Chondrocyte (in vitro differentiated cells): ENCODE measurements at regions not wholly inside any gene's neighbourhood (a gene's known extent, or its start where the extent isn't known, plus 50 kb on each side); places are given as distances from the start of the nearest gene placed in this dataset.

Experiments
- DNase-seq: peaks from one replicate; pipeline ENCODE4 v3.0.0; 2021; ENCODE audit warnings: mixed read lengths, low spot score
- H3K27ac Mint-ChIP-seq: one replicate; pipeline ENCODE4 v1.8.0; 2021; ENCODE audit warnings: mild to moderate bottlenecking, moderate library complexity, mixed read lengths; ENCODE audit not compliant: unreplicated experiment
- H3K27me3 Mint-ChIP-seq: 2 replicates; pipeline ENCODE4 v1.8.0; 2021; ENCODE audit warnings: low read depth, mixed read lengths
- H3K36me3 Mint-ChIP-seq: 2 replicates; pipeline ENCODE4 v1.8.0; 2021; ENCODE audit warnings: low read depth, mixed read lengths
- H3K4me1 Mint-ChIP-seq: 2 replicates; pipeline ENCODE4 v1.8.0; 2021; ENCODE audit warnings: low read depth, mild to moderate bottlenecking, mixed read lengths
- H3K4me3 Mint-ChIP-seq: one replicate; pipeline ENCODE4 v1.8.0; 2021; ENCODE audit warnings: mild to moderate bottlenecking, moderate library complexity, mixed read lengths; ENCODE audit not compliant: unreplicated experiment
- H3K9me3 Mint-ChIP-seq: 2 replicates; pipeline ENCODE4 v1.8.0; 2021; ENCODE audit warnings: low read depth, mixed read lengths
- TF ChIP-seq, protein P1 (sequence below): fragments of 200-600 bp; sonication (generic); IDR thresholded peaks from 2 replicates; pipeline ENCODE4 v1.5.0; 2021; ENCODE audit warnings: antibody characterized with exemption, mild to moderate bottlenecking, moderate library complexity

DNA sequence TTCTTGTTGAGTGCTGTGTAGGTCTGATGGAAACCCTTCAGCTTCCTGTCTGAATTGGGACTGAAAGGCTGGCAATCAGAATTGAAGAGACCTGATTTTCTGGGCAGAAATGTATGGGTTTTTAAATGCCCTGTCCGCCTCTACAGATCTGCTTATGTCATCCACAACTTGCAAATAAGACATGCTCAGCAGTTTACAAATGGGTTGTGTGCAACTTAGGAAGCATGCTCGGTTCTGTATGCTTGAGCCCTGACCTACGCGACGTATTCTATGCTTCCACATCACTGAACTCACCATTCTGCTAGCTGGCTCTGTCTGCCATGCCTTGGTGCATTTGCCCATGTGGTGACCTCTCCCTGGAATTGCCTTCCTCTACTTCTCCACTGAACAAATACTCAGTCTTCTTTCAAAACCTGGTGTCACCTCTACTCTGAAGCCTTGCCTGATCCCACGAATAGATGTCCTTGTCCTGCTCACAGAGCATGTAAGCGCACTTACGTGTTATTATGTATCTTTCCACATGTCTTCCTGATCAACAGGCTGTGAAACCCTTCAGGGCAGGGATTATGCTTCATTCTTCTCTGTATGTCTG lies 194.2 kb downstream of the ERCC6L2 start:
- H3K9me3 Mint-ChIP-seq = no peaks in the 10 kb centered on the region
- H3K36me3 Mint-ChIP-seq = no peaks in the 10 kb centered on the region
- peaks cover 18% of the 10 kb centered on the region for H3K27me3 Mint-ChIP-seq
- peaks cover 15% of the 10 kb centered on the region for H3K4me1 Mint-ChIP-seq
- TF ChIP-seq, protein P1, sequence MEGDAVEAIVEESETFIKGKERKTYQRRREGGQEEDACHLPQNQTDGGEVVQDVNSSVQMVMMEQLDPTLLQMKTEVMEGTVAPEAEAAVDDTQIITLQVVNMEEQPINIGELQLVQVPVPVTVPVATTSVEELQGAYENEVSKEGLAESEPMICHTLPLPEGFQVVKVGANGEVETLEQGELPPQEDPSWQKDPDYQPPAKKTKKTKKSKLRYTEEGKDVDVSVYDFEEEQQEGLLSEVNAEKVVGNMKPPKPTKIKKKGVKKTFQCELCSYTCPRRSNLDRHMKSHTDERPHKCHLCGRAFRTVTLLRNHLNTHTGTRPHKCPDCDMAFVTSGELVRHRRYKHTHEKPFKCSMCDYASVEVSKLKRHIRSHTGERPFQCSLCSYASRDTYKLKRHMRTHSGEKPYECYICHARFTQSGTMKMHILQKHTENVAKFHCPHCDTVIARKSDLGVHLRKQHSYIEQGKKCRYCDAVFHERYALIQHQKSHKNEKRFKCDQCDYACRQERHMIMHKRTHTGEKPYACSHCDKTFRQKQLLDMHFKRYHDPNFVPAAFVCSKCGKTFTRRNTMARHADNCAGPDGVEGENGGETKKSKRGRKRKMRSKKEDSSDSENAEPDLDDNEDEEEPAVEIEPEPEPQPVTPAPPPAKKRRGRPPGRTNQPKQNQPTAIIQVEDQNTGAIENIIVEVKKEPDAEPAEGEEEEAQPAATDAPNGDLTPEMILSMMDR = no peak
- H3K27ac Mint-ChIP-seq = no peak overlapping the region
- DNase-seq = no peak
- no peak overlapping the region for H3K4me3 Mint-ChIP-seq

DNA sequence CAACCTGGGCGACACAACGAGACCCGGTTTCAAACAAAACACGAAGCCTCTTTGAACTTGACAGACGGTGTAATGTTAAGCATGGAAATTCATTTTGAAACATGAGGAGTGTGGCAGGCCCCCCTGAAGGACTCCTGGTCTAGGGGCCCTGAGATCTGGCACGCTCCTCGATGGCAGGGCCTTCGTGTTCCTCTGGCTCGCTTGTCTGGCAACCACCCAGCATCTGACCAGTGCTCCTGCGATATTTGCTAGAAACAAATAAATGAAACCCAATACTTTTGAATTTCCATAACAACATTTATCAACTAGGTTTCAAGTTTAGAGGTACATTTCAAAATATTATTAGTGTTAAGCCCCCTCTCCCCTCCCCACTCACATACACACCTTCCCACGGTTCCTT lies 193.0 kb downstream of the ERCC6L2 start:
- TF ChIP-seq, protein P1 = no peak
- DNase-seq = no peak
- Mint-ChIP-seq H3K4me1 (peaks cover 17% of the 10 kb centered on the region), H3K36me3 (no peaks in the 10 kb centered on the region), H3K27ac (no peak overlapping the region), H3K4me3 (no peak overlapping the region), H3K27me3 (peaks cover 11% of the 10 kb centered on the region), H3K9me3 (no peaks in the 10 kb centered on the region)

DNA sequence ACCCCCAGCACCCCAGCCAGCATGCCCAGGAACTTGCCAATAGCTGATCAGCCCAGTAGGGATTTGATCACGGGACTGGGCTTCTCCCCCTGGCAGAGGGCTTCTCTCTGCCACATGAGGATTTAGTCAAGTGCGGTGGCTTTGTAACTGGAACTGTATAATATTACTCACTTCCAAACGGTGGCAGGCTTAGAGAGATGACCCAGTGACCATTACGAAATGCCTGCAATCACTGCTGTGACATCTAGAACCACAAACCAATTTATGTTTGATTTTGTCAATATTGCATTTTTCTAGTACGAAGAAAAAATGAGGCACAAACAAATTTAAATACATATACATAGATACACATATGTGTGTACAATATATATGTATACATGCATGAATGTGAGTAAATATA lies 192.1 kb downstream of the ERCC6L2 start:
- Mint-ChIP-seq H3K27me3 (peaks cover 9% of the 10 kb centered on the region), H3K27ac (no peak overlapping the region), H3K36me3 (no peaks in the 10 kb centered on the region), H3K9me3 (no peaks in the 10 kb centered on the region), H3K4me1 (peaks cover 17% of the 10 kb centered on the region), H3K4me3 (no peak overlapping the region)
- DNase-seq = no peak
- TF ChIP-seq, protein P1 = no peak

DNA sequence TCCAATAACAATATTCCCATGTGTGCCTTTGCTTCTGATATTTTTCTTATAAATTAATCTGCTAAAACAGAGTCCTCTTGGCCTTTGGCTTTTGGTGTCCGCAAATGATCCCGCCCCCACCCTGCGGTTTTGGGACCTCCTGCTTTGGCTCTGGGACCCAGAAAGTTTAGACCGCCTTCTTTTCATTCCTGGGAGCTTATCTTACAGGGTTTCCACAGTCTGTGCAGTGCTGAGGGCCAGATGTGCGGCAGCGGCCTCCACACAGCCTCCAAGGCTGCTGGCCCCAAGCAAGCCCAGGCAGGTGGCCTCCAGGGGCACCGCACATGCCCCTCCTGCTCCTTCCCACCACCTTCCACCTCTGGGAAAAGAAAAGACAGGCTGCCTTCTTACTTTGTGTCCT lies 191.5 kb downstream of the ERCC6L2 start:
- Mint-ChIP-seq H3K27ac (peak overlapping the region; percentile 27), H3K36me3 (no peaks in the 10 kb centered on the region), H3K4me1 (peaks cover 17% of the 10 kb centered on the region), H3K4me3 (no peak overlapping the region), H3K27me3 (peaks cover 9% of the 10 kb centered on the region), H3K9me3 (no peaks in the 10 kb centered on the region)
- TF ChIP-seq, protein P1 = no peak
- no peak for DNase-seq

DNA sequence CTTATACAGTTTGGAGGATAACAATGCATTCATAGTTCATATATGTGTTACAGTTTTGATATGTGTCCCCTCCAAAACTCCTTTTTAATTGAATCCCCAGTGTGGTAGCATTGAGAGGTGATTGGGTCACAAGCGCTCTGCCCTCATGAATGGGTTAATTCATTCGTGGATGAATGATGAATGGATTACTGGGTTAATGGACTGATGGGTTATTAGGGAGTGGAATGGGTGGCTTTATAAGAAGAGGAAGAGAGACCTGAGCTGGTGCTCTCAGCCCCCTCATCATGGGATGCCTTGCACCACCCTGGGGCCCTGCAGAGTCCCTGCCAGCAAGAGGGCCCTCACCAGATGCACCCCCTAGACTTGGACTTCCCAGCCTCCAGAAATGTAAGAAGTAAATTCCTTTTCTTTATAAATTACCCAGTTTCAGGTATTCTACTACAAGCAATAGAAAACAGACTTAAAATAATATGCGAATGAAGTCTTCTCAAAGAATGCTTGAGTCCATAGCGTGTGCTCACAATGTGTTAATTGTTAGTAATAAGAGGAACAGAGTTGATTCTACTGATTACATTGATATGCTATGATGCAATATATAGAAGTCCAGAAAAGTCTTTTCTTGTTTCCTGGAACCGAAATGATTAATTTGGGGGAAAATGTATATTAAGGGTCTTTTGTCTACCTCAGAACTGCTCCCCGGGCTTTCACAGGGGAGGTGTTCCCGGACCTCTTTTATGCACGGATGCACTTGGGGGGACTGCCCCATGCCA lies 190.2 kb downstream of the ERCC6L2 start:
- Mint-ChIP-seq H3K4me1 (peaks cover 29% of the 10 kb centered on the region), H3K9me3 (no peaks in the 10 kb centered on the region), H3K27me3 (peaks cover 9% of the 10 kb centered on the region), H3K36me3 (no peaks in the 10 kb centered on the region), H3K27ac (no peak overlapping the region), H3K4me3 (no peak overlapping the region)
- no peak for DNase-seq
- TF ChIP-seq, protein P1 = no peak
